ENCODE measurements at regions not wholly inside any gene's neighbourhood (a gene's known extent, or its start where the extent isn't known, plus 50 kb on each side); places are given as distances from the start of the nearest gene placed in this dataset.

DNA sequence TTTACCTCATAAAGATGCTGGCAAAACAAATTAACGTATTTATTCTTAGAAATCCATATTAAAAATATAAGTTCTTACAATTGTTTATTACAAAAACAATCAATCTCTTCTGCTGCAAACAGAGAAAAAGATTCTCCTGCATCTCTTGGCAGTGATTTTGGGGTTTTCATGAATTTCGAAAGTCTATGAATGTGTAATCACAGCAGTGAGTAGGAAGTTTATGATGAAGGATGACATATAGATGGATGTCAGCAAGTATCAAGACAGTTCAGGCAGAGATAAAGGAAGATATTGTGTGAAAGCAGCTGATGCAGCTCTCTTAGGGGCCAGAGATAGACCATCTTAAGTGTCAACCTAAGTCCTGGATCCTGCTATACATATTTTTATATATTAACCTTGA, 196.9 kb upstream of the BANK1 start:
- no peak for DNase-seq (ENCODE audit: low spot score)

DNA sequence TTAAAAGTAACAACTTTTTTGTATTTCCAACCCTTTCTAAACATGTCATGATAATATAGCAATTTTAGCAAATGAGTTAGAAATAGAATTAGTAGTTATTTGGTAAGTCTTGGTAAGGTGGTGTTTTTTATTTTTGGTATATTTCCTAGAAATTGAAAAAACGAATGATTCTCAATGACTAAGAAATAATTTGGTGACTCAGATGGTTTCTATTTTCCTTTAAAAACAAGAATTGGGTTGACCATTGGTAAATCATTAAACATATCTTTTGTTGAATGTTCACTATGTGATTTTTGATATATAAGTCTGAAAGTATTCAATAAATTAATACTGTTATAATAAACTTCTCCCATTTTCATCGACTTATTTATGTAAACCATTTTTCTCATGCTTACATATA, 206.2 kb upstream of the BANK1 start:
- DNase-seq (ENCODE audit: low spot score): no peak

DNA sequence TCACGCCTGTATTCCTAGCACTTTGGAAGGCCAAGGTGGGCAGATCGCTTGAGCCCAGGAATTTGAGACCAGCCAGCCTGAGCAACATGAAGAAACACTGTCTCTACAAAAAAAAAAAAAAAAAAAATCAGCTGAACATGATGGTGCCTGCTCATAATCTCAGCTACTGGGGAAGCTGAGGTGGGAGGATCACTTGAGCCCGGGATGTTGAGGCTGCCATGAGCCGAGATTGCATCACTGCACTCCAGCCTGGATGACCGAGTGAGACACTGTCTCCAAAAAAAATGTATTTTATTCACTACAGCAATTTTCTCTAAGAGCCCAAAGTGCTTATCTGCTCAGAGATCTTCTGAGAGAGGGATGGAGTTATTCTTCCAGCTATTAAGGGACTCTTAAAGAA, 215.8 kb upstream of the PPP3CA start:
- no peak for DNase-seq (ENCODE audit: low spot score)

DNA sequence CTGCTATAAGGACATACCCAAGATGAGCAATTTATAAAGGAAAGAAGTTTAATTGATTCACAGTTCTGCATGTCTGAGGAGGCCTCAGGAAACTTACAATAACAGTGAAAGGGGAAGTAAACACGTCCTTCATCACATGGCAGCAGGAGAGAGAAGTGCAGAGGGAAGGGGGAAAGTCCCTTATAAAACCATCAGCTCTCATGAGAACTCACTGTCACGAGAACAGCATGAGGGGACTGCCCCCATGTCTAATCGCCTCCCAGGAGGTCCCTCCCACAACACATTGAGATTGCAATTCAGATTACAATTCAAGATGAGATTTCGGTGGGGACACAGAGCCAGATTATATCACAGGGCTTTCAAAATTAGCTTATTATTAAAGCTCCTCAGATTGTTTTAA, 209.5 kb upstream of the PPP3CA start:
- no peak for DNase-seq (ENCODE audit: low spot score)

DNA sequence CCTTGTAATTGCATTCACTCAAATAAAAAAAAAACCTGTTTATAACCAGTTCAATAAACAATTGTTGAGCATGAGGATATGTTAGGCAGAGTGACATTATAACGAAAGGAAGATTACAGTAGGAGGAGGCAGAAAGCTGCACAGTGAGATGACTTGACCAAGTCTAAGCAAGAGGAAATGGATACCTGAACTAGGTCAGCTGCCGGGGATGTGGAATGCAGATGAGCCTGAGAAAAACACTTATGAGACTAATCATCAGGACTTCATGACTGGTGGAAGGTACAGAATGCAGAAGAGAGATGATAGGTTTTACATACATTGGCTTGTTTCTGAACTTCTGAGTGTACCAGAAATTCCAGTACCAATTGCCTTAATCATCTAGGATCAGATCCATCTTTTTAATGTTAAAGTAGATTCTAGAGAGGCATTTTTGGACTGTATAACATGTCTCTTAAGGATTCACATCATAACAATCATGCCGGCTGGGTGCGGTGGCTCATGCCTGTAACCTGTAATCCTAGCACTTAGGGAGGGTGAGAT, 208.1 kb upstream of the PPP3CA start:
- DNase-seq (ENCODE audit: low spot score): no peak

DNA sequence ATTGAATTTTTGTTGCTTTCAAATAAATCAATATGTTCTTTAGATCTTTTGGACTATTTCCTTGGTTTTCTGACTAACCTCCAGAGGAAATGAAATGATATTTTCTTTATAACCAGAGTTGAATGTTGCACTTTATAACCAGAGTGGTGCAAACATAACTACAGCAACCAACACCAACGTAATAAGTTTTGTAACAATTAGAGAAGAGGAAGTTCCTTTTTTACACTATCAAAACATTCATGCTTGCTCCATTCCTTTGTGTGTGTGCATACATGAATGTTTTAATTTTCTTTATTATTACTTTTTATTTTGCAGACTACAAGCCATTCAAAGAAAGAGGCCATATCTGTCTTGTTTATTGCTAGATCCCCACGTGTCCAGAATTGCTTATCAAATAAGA, 193.0 kb upstream of the PPP3CA start:
- no peak for DNase-seq (ENCODE audit: low spot score)

DNA sequence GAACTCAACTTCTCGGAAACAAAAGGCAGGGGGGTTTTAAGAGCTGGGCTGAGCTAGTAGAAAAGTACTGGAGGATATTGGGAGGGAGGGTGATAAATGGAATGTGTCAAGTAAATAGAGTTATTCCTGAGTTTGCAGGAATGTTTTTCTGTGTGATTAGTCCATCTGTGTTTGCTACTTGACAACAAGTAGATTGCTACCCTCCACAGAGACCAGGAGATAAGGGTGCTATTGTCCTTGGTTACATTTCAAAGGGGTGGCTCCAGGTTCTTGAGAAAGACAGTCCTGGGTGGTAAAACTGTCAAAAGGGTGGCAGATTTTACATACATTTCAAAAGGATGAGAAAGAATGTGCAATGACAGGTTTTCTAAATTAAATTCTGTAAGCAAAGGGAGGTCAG, 181.2 kb upstream of the PPP3CA start:
- DNase-seq (ENCODE audit: low spot score): no peak

DNA sequence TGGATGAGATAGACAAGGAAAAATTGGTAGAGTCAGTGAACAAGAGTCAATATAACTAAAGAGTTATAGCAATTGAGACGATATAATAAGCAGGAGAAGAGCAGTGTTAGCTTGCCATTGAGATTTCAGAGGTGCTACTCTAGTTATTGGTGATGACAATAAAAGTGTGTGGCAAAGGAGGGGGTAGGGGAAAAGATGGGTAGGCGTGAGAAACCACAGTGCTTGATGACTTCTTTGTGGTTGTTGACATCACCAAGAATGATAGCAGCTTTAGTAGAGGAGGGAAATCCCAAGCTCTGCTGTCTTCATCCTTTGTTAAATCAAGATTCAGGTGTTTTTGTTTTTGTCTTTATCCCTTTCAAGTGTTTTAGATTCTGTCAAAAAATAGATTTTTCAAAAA, 179.9 kb upstream of the PPP3CA start:
- no peak for DNase-seq (ENCODE audit: low spot score)

DNA sequence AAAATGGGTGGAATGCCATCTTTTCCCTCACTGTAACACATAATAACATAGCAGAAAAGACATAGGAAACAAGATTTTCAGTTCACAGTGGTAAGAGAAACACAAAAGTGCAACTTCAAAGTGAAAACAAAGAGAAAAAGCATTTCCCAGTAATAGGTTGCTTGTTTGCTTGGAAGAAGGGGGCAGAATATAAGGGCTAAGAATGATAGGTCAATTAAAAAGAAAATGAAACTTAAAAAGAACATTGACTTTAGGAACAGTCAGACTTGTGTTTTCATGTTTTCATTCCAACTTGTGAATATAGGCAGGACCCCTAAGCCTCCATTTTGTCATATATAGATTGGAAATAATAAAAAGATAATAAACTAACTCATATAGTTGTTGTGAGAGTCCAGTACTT, 168.2 kb upstream of the PPP3CA start:
- DNase-seq (ENCODE audit: low spot score): no peak

DNA sequence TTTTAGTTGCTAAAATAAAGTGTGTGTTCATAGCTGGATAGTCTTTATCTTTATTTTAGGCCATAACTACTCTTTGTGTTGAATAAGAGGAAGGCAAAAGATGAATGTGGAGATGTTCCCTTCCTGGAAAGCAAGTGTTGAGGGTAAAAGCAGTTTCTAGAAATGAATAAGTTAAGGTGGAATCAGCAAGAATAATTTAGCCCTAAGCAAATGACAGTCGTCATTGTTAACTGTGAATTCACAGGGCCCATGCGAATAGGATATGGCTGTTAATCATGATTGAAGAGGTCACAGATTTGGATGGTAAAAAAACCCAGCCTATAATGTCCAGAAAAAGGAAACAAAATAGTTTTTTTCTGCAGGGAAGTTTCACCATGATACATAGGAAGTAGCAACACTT, 167.8 kb upstream of the PPP3CA start:
- DNase-seq (ENCODE audit: low spot score): no peak

DNA sequence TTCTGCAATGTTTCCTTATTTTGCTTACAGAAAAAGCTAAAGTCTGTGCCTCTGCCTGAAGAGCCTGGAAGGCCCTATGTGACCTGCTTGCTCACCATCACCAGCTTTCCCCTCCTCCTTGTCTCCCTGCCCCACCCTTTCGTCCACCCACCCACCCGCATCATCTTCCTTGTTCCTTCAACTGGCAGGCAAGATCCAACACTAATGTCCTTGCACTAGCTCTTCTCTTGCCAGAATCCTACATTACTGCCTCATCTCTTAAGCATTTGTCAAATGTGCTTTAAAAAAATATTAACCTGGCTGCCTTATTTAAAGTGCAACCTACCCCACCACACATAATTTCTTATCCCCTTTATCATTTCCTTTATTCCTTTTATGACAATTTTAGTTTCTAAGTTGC, 165.1 kb upstream of the PPP3CA start:
- no peak for DNase-seq (ENCODE audit: low spot score)

DNA sequence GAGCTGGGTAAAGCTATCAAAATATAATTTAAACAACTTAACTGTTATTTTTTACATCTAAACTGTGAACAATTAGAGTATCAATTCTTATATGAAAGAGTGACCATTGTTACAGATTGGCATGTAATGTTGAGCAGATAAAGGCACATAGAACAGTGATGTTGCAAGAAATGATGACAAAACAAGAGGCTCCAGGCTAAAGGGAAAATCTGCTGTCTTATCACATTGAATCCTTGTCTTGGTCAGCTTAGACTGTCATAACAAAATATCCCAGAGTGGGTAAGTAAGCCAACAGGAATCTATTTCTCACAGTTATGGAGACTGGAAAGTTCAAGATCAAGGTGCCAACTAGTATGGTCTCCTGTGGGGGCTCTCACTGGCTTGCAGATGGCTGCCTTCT, 154.1 kb upstream of the PPP3CA start:
- no peak for DNase-seq (ENCODE audit: low spot score)

DNA sequence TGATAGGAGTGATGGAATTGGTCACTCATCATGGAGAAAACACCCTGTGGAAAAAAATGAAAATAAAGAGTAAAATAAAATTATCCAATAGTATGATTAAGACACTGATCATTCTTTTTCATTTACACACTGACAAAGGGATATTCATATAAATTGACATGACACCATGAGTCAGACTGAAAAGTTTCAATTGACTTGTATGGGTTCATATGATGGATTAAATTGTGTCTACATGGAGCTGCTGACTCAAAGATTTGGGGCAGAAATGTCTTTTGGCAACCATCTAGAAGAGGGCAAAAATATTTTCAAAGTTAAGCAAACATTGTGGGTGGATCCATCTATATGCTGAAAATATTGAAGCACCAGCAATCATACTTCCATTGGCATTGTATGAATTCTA, 153.4 kb upstream of the PPP3CA start:
- no peak for DNase-seq (ENCODE audit: low spot score)

DNA sequence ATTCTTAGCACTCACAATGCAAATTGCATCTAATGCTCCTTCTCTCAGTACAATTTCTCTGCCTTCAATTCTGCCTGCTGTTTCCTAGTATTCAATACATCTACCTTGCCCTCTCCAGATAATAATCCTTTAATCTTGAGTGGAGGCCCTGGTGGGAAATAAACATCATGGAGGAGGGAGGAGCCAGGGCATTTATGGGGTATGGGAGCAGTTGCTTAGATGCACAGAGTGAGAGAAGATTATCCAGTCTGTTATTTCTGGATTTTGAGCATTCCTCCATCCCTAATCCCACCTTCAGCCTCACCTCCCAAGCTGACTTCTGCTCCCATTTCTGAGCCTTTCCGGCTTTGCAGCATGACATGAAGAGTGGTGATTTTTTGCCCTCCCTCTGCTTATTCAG, 127.9 kb upstream of the PPP3CA start:
- no peak for DNase-seq (ENCODE audit: low spot score)

DNA sequence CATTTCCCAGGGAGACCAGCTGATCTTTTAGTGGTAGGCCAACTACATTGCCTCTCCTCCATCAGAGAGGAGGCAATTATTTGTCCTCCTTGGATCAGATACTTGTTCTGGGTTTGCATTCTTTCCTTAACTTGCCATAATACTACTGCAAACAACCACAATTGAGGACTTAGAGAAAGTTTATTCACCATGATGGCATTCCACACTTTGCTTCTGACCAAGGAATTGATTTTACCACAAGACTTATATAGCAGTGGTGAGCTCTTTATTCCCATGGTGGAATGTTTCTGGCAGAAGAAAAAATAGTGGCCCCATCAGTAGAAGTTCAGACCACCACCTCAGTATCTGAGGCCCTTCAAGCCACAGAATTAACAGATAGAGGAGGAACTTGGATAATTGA, 123.9 kb upstream of the PPP3CA start:
- peak; percentile 11 for DNase-seq (ENCODE audit: low spot score)

DNA sequence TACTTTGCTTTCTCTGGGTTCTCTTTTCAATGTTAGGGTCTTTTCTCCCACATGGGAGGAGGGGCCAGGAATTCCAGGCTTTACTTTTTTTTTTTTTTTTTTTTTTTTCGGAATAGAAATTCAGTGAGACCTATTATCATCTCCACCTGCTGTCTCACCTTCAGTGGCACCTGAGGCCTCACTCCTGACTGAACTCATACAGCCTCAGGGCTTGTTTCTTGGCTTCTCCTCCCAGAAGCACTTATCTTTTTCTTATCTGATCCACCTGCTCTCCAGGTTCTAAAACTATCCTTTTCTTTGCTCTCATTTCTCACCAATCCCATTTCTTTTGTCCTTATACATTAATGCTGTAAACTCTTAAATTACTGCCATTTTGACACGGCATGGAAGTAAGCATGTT, 117.3 kb upstream of the PPP3CA start:
- DNase-seq (ENCODE audit: low spot score): no peak

DNA sequence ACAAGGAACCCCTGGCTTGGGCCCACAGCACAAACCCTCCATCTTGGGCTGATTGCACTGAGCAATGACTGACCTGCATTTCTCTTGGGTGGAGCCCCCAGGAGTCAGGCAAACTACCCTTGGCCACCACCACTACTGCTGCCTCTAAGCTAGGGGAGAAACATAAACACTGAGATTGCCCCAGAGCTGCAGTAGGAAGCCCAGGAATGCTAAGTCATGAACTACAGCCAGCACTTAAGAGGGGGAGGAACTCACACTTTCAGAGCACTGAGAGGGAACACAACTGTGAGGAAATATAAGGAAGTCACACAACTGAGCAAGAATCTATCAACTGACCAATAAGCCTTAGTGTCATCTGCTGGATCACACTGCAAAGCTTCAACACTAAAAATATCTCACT, 111.6 kb upstream of the PPP3CA start:
- no peak for DNase-seq (ENCODE audit: low spot score)

DNA sequence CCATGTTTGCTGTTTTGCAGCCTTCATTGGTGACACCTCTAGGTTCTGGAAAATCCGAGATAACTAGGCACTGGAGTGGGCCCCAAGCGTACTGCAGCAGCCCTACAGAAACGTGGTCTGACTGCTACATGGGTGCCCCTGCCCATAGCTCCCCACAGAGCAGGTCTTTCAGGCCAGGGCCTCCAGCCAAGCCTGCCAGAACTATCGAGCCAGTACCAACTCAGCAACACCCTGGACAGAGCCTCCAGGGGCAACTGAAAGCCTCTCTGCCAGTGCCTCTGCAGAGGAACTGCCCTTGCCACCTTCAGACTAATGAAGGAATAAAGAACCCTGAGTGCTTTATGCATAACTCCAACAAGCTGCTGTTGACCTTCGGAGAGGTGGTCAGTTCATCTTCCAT, 111.1 kb upstream of the PPP3CA start:
- no peak for DNase-seq (ENCODE audit: low spot score)

DNA sequence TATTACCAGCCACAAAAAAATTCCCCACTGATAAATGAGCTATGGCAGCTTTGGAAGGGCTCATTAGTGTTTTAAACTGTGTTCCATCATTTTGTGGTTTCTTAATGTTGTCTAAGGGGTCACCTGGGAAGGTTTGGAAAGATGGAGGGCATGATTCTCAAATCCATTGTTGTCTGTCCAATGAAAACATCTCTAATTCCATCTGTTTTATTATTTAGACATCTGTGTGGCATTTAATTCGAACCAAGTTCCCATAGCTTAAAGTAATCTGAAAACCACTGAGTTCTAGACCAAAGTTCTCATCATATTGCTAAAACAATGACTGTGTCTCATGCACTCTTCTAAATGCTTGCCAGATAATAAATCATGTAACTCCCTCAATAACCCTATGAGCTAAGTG, 103.8 kb upstream of the PPP3CA start:
- no peak for DNase-seq (ENCODE audit: low spot score)

DNA sequence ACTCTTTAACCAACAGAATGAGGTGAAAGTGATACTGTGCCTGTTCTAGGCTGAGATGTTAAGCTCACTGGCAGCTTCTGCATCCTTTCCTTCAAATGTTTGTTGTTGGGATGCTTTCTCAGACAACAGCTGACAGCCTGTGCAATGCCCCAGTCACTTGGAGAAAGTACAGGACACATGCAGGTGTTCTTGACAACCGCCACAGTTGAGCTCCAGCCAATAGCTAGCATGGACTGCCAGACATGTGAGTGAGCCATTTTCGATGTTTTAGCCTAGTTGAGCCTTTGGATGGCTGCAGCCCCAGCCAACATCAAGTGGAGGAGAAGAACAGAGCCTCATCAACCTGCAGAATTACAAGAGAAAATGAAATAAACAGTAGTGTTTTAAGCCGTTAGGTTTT, 94.1 kb upstream of the PPP3CA start:
- no peak for DNase-seq (ENCODE audit: low spot score)

DNA sequence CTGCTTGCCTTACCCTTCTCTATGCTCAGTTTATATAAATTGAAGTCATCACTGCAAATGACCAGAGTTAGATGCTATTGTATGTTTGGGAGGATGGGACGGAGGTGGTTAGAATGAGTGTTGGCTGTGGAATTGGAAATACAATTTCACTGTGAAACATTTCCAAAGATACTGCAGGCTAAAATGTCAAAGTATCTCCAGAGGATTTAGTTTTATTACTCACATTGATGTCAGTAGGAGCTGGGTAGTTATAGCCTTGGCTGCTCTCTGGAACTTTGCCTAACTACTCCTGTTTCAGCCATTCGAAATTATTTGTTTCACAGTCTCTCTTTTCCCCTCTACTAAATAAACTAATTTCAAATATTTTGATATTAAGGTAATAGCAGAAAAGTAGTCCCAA, 92.6 kb upstream of the PPP3CA start:
- peak; percentile 39 for DNase-seq (ENCODE audit: low spot score)

DNA sequence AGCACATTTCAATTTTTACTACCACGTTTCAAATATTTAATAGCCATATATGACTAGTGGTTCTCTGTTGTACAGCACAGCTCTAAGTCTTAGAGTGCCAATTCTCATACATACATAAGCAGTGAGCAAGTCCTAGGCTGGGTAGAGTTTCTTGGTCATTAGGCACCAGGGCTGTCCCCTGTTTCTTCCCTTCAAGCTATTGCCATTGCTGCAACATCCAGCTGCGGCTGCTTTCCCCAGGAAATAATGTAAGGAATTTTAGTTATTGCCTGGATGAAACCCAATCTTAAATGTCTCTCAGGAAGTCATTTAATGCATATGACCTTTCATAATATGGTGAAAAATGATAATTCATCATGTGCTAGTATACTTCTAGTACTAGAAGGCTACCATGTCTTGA, 74.1 kb upstream of the PPP3CA start:
- no peak for DNase-seq (ENCODE audit: low spot score)

DNA sequence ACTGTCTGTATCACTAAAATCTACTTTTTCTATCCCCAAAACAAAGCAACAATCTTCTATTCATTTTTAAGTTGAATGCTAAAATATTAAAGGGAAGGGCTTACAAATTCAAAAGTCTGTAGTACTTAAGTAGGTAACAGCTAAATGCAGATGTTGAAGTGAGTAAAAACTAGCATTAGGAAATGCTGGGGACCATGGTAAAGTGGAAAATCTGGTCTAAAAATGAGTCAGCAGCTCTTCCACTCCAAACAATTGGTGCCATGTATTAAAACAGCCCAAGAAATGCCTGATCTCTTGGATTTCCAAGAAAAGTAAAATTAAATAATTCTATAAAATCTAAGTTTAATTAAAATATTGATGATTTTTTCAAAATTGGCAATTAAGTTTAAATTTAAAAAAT, 73.3 kb upstream of the PPP3CA start:
- DNase-seq (ENCODE audit: low spot score): no peak

DNA sequence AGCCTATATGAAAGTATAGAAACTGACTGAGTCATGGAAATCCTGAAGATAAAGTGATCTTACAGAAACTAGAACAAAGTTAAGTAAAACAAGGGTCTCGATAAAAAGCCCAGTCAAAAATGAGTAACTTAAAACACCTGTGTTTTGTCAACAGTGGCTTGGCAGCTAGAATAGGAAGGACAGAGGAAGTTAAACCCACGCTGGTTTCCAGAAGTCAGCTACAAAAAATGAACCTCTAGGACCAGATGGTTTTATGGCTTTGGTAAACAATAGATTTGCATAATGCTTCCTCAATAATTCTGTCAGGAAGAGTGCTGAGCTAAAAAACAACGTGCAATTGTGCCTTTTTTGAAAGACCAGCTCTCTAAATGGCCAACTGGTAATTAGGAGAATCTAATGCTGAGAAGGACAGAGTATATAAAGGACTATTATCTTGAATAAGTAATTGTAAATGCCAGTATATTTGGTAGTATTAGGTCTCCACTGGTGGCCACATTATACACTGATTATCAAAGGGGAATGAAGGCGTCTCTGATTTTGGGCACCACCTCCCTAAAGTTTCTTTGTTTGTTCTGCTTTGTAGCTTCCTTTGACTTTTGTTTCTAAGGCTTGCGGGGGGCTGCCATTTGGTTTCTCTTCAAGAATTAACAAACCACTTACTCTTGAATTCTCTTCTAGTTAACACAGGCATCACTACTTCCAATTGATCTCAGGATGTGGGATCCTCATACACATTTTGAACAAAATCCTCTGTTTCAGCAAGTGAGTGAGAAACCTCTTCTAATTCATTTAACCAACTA, 72.2 kb upstream of the PPP3CA start:
- no peak for DNase-seq (ENCODE audit: low spot score)

Measured in AG08395 (cell line).